CD8-positive, alpha-beta memory T cell (primary cell): ENCODE measurements at regions not wholly inside any gene's neighbourhood (a gene's known extent, or its start where the extent isn't known, plus 50 kb on each side); places are given as distances from the start of the nearest gene placed in this dataset.

Experiments
- CTCF ChIA-PET: fragments of 350-600 bp; sonication (Branson Sonifier 250); formaldehyde crosslinking; loops from one replicate; lab custom pipeline; 2021; ENCODE audit warnings: antibody characterized with exemption; lab: Charles Lee
- POLR2A ChIA-PET: fragments of 350-600 bp; sonication (Branson Sonifier 250); formaldehyde crosslinking; loops from one replicate; lab custom pipeline; 2021; ENCODE audit warnings: antibody characterized with exemption; lab: Charles Lee
- DNase-seq, 5 donors: peaks; one replicate each; pipeline versions ENCODE4 v3.0.0 to v3.0.0-alpha.2; 2020 to 2022; ENCODE audit warnings: mixed read lengths in 1 of 5
- H3K27ac ChIP-seq: one replicate; pipeline ENCODE4 v1.7.0; 2013; ENCODE audit warnings: low read depth, mild to moderate bottlenecking, low read length, moderate library complexity
- H3K27me3 ChIP-seq: 2 replicates; pipeline ENCODE4 v1.7.0; 2013; ENCODE audit warnings: low read length, mild to moderate bottlenecking; ENCODE audit not compliant: insufficient read depth, poor library complexity, severe bottlenecking
- H3K36me3 ChIP-seq: 2 replicates; pipeline ENCODE4 v1.7.0; 2013; ENCODE audit warnings: mild to moderate bottlenecking, low read length, moderate library complexity; ENCODE audit not compliant: insufficient read depth
- H3K4me1 ChIP-seq: 2 replicates; pipeline ENCODE4 v1.7.0; 2013; ENCODE audit warnings: mild to moderate bottlenecking, low read length, moderate library complexity; ENCODE audit not compliant: insufficient read depth
- H3K4me3 ChIP-seq: 2 replicates; pipeline ENCODE4 v1.7.0; 2013; ENCODE audit warnings: mild to moderate bottlenecking, low read length
- H3K9me3 ChIP-seq: 2 replicates; pipeline ENCODE4 v1.7.0; 2013; ENCODE audit warnings: mild to moderate bottlenecking, low read length
- H3K27ac Mint-ChIP-seq, 8 donors: one replicate each; pipeline ENCODE4 v1.8.0; 2020 to 2021; ENCODE audit warnings: mixed read lengths in 8 of 8, mild to moderate bottlenecking in 6 of 8, inconsistent platforms in 3 of 8, moderate library complexity in 3 of 8
- H3K27me3 Mint-ChIP-seq, 2 donors: one replicate each; pipeline ENCODE4 v1.8.0; 2020 to 2021; ENCODE audit warnings: mixed read lengths in 2 of 2, mild to moderate bottlenecking in 1 of 2, moderate library complexity in 1 of 2
- H3K36me3 Mint-ChIP-seq, 3 donors: one replicate each; pipeline ENCODE4 v1.8.0; 2020 to 2021; ENCODE audit warnings: mixed read lengths in 3 of 3, inconsistent platforms in 1 of 3, mild to moderate bottlenecking in 1 of 3
- H3K4me1 Mint-ChIP-seq, 3 donors: one replicate each; pipeline ENCODE4 v1.8.0; 2020 to 2021; ENCODE audit warnings: mixed read lengths in 3 of 3, inconsistent platforms in 1 of 3, mild to moderate bottlenecking in 1 of 3
- H3K4me3 Mint-ChIP-seq, 7 donors: one replicate each; pipeline ENCODE4 v1.8.0; 2020 to 2021; ENCODE audit warnings: mixed read lengths in 7 of 7, mild to moderate bottlenecking in 6 of 7, moderate library complexity in 4 of 7, inconsistent platforms in 2 of 7
- H3K9me3 Mint-ChIP-seq, 5 donors: one replicate each; pipeline ENCODE4 v1.8.0; 2020 to 2022; ENCODE audit warnings: mixed read lengths in 5 of 5, mild to moderate bottlenecking in 3 of 5, moderate library complexity in 2 of 5, inconsistent platforms in 1 of 5

DNA sequence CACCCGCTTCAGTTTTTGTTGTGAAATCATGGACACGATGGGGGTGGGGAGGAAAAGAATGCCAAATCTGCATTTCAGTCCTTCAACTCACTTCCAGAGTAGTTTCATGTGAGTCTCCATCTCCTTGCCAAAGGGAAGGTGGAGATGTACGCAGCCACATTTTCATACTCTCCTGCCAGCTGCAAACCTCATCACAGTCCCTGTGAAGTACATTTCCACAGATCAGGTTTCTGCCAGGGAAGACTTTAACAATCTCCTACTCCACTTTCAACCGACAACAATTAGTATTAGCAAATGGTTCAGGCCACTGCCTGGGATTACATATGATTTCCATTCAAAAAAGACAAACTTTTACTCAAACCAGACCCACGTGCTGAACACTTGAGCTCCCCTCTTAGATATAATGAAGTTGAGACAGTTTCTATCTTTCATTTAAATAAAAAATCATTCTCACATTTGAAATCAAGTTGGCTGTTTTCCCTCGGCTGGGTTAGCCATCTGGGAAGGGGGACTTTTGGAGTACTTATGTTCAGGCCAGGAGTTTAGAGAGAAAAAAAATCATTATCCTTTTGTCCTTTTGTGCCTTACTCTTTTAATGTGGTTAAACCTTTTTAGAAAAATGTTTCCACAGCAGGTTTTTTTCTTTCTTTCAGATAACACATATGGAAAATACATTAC lies 51.0 kb upstream of the CEP162 start:
- H3K9me3 Mint-ChIP-seq, result peaks cover 0 to 2% (median 0%) of the 10 kb centered on the region in 5 donors
- no peaks in the 10 kb centered on the region for H3K36me3 Mint-ChIP-seq
- peaks cover 13 to 44% of the 10 kb centered on the region in 2 donors for H3K27me3 Mint-ChIP-seq
- POLR2A ChIA-PET, result no interaction called here
- no peaks in the 10 kb centered on the region for H3K9me3 ChIP-seq
- no peak overlapping the region for H3K27ac ChIP-seq
- H3K4me3 Mint-ChIP-seq, result no peak overlapping the region
- no peaks in the 10 kb centered on the region for H3K4me1 Mint-ChIP-seq
- CTCF ChIA-PET, result no interaction called here
- H3K36me3 ChIP-seq, result no peaks in the 10 kb centered on the region
- no peak for DNase-seq
- no peaks in the 10 kb centered on the region for H3K27me3 ChIP-seq
- no peak overlapping the region for H3K27ac Mint-ChIP-seq
- no peak overlapping the region for H3K4me3 ChIP-seq
- no peaks in the 10 kb centered on the region for H3K4me1 ChIP-seq
